ENCODE measurements at regions not wholly inside any gene's neighbourhood (a gene's known extent, or its start where the extent isn't known, plus 50 kb on each side); places are given as distances from the start of the nearest gene placed in this dataset.

- no peak for DNase-seq (ENCODE audit: low read depth in 2 of 2)
- Histone ChIP-seq H3K27ac (ENCODE audit: insufficient read depth, low read length) (no peak overlapping the region), H2AFZ (ENCODE audit: low read length) (no peak overlapping the region), H3K4me1 (ENCODE audit: control insufficient read depth, extremely low read depth, insufficient read depth, low read length) (no peaks in the 10 kb centered on the region), H3K27me3 (ENCODE audit: control insufficient read depth, insufficient read depth, low read length) (peaks cover 12% of the 10 kb centered on the region), H3K4me3 (replicated peaks in 1 of 4; ENCODE audit: control extremely low read depth in 1 of 4, insufficient read depth in 1 of 4, low read depth in 3 of 4, low read length in 4 of 4) (no peak overlapping the region), H4K20me1 (ENCODE audit: control insufficient read depth, extremely low read depth, insufficient read depth, low read length) (no peaks in the 10 kb centered on the region), H3K36me3 (ENCODE audit: control insufficient read depth, insufficient read depth, low read length) (no peaks in the 10 kb centered on the region), H3K9me3 (ENCODE audit: control insufficient read depth, insufficient read depth, low read depth, low read length) (no peaks in the 10 kb centered on the region), H3K9ac (ENCODE audit: insufficient read depth, low read length) (no peak overlapping the region), H3K79me2 (ENCODE audit: control insufficient read depth, insufficient read depth, low read length) (no peaks in the 10 kb centered on the region), H3K4me2 (ENCODE audit: extremely low read depth, insufficient read depth, low read length) (no peak overlapping the region)
- TF ChIP-seq EZH2 (IDR thresholded peaks at IDR 0.05; ENCODE audit: low read length, missing control alignments): no peak
- TF ChIP-seq, protein P1, sequence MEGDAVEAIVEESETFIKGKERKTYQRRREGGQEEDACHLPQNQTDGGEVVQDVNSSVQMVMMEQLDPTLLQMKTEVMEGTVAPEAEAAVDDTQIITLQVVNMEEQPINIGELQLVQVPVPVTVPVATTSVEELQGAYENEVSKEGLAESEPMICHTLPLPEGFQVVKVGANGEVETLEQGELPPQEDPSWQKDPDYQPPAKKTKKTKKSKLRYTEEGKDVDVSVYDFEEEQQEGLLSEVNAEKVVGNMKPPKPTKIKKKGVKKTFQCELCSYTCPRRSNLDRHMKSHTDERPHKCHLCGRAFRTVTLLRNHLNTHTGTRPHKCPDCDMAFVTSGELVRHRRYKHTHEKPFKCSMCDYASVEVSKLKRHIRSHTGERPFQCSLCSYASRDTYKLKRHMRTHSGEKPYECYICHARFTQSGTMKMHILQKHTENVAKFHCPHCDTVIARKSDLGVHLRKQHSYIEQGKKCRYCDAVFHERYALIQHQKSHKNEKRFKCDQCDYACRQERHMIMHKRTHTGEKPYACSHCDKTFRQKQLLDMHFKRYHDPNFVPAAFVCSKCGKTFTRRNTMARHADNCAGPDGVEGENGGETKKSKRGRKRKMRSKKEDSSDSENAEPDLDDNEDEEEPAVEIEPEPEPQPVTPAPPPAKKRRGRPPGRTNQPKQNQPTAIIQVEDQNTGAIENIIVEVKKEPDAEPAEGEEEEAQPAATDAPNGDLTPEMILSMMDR (conservative IDR thresholded peaks at IDR 0.05 in 1 of 2, IDR thresholded peaks at IDR 0.05 in 1 of 2; ENCODE audit: low read depth in 1 of 2, low read length in 2 of 2): no peak
These were observed 77.5 kb upstream of the EEPD1 start for GRCh38 chr7:36075561-36075960.

- Histone ChIP-seq H4K20me1 (ENCODE audit: control insufficient read depth, extremely low read depth, insufficient read depth, low read length) (no peaks in the 10 kb centered on the region), H3K27me3 (ENCODE audit: control insufficient read depth, insufficient read depth, low read length) (peaks cover 12% of the 10 kb centered on the region), H3K4me3 (replicated peaks in 1 of 4; ENCODE audit: control extremely low read depth in 1 of 4, insufficient read depth in 1 of 4, low read depth in 3 of 4, low read length in 4 of 4) (no peak overlapping the region), H3K9me3 (ENCODE audit: control insufficient read depth, insufficient read depth, low read depth, low read length) (no peaks in the 10 kb centered on the region), H3K9ac (ENCODE audit: insufficient read depth, low read length) (no peak overlapping the region), H3K27ac (ENCODE audit: insufficient read depth, low read length) (no peak overlapping the region), H3K4me2 (ENCODE audit: extremely low read depth, insufficient read depth, low read length) (no peak overlapping the region), H2AFZ (ENCODE audit: low read length) (no peak overlapping the region), H3K79me2 (ENCODE audit: control insufficient read depth, insufficient read depth, low read length) (no peaks in the 10 kb centered on the region), H3K4me1 (ENCODE audit: control insufficient read depth, extremely low read depth, insufficient read depth, low read length) (no peaks in the 10 kb centered on the region), H3K36me3 (ENCODE audit: control insufficient read depth, insufficient read depth, low read length) (no peaks in the 10 kb centered on the region)
- TF ChIP-seq, protein P1 (conservative IDR thresholded peaks at IDR 0.05 in 1 of 2, IDR thresholded peaks at IDR 0.05 in 1 of 2; ENCODE audit: low read depth in 1 of 2, low read length in 2 of 2): no peak
- no peak for DNase-seq (ENCODE audit: low read depth in 2 of 2)
These were observed 77.0 kb upstream of the EEPD1 start for GRCh38 chr7:36076074-36076473.

- Histone ChIP-seq H3K36me3 (ENCODE audit: control insufficient read depth, insufficient read depth, low read length) (no peaks in the 10 kb centered on the region), H3K4me2 (ENCODE audit: extremely low read depth, insufficient read depth, low read length) (no peak overlapping the region)
These were observed 74.2 kb upstream of the EEPD1 start for GRCh38 chr7:36078816-36079360.

More at GRCh38 chr7:36078816-36079360, 74.2 kb upstream of the EEPD1 start:
- no peaks in the 10 kb centered on the region for H3K4me1 ChIP-seq (ENCODE audit: control insufficient read depth, extremely low read depth, insufficient read depth, low read length)
- H3K9me3 ChIP-seq (ENCODE audit: control insufficient read depth, insufficient read depth, low read depth, low read length): no peaks in the 10 kb centered on the region
- peaks cover 20% of the 10 kb centered on the region for H3K27me3 ChIP-seq (ENCODE audit: control insufficient read depth, insufficient read depth, low read length)
- no peak overlapping the region for H3K27ac ChIP-seq (ENCODE audit: insufficient read depth, low read length)
- no peak for TF ChIP-seq EZH2 (IDR thresholded peaks at IDR 0.05; ENCODE audit: low read length, missing control alignments)
- TF ChIP-seq, protein P1 (conservative IDR thresholded peaks at IDR 0.05 in 1 of 2, IDR thresholded peaks at IDR 0.05 in 1 of 2; ENCODE audit: low read depth in 1 of 2, low read length in 2 of 2): no peak
- no peak overlapping the region for H3K9ac ChIP-seq (ENCODE audit: insufficient read depth, low read length)
- no peak overlapping the region for H3K4me3 ChIP-seq (replicated peaks in 1 of 4; ENCODE audit: control extremely low read depth in 1 of 4, insufficient read depth in 1 of 4, low read depth in 3 of 4, low read length in 4 of 4)
- H2AFZ ChIP-seq (ENCODE audit: low read length): no peak overlapping the region
- no peaks in the 10 kb centered on the region for H4K20me1 ChIP-seq (ENCODE audit: control insufficient read depth, extremely low read depth, insufficient read depth, low read length)
- H3K79me2 ChIP-seq (ENCODE audit: control insufficient read depth, insufficient read depth, low read length): no peaks in the 10 kb centered on the region
- DNase-seq (ENCODE audit: low read depth in 2 of 2): no peak
